GM18868 (cell line): ENCODE measurements at regions not wholly inside any gene's neighbourhood (a gene's known extent, or its start where the extent isn't known, plus 50 kb on each side); places are given as distances from the start of the nearest gene placed in this dataset.

ENCODE experiments used
- ATAC-seq: cut with Tn5 transposase; IDR thresholded peaks from one replicate; pipeline ENCODE4 v1.9.1; 2021; ENCODE audit warnings: mild to moderate bottlenecking, moderate library complexity; ENCODE audit not compliant: unreplicated experiment

- ATAC-seq: no peak
These were observed 73.1 kb upstream of the FMN2 start for GRCh38 chr1:240018617-240019016.

- ATAC-seq: no peak
These were observed 72.2 kb upstream of the FMN2 start for GRCh38 chr1:240019524-240019923.

DNA sequence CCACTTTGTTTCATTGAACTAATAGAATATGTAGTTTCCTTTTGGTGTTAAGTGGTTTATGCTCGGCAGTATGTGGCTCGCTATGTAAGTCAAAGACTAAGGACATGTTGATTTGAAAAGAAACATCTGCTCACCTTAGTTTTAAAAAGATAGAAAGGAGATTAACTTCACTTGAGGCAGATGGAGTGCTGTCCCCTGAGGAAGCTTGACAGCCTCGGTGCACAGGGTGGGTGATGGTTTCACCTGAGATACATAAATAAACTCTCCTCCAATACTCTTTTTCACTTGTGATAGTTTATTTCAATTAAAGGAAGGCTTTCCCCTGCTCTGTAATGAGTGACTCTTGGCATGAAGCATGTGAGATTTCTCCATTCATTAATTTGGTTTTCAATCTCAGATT, 70.8 kb upstream of the FMN2 start:
- ATAC-seq: no peak

- no peak for ATAC-seq
These were observed 70.0 kb upstream of the FMN2 start for GRCh38 chr1:240021709-240022108.

GRCh38 chr1:240027059-240027462, 64.6 kb upstream of the FMN2 start:
- peak; percentile 92 for ATAC-seq

GRCh38 chr1:240029418-240029817, 62.3 kb upstream of the FMN2 start:
- no peak for ATAC-seq

DNA sequence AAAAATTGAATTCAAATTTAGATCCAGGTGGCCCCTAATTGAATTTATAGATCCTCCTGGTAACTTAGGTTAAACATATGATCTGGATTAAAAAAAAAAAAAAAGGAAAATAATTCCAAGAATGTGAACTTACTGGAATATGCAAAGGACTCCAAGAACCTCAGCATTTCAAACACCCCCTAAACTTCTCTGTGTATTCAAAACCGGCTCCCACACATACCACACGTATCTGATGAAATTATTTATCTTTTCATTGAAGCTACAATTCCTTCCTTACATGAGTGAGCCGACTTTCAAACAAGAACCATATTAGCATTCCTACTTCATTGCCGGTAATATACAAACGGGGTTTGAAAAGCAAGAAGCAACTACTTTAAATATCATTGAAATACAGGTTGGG, 61.4 kb upstream of the FMN2 start:
- no peak for ATAC-seq

GRCh38 chr1:240031009-240031408, 60.7 kb upstream of the FMN2 start:
- ATAC-seq: no peak

DNA sequence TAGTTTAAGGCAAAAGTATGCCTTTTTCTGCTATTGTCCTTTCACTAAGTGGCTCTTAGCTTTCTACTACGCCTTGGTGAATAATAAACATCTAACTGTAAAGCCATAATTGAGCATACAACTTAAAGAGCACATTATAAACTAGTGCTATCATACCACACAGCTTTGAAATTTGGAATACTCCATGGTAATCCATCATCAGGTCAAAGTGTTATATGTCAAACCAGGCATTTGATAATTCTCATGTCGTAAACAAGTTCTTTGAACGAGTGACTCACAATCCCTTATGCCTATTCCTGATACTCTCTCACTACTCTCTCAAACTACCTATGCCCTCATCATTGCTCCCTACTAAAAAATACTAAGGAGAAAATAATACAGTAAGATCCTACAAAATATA, 60.3 kb upstream of the FMN2 start:
- ATAC-seq: no peak

- ATAC-seq: no peak
These were observed 58.3 kb upstream of the FMN2 start for GRCh38 chr1:240033406-240033805.

DNA sequence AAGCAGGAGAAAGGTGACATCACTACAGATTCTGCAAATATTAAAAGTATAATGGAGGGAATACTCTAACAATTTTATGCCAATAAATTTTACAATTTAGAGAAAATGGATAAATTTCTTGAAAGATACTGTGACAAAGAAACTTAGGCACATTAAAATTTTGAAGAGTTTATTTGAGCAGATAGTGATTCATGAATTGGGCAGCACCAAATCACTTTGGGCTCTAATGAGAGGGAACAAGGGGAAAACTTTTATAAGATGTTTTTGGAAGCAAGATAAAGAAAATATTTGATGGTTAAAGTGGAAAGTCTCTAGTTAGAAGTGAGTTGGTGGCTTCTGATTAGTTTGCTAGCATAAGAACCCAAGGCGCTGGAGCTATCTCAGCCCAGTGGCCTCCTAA, 55.2 kb upstream of the FMN2 start:
- no peak for ATAC-seq
